DND-41 (cell line): ENCODE measurements at regions not wholly inside any gene's neighbourhood (a gene's known extent, or its start where the extent isn't known, plus 50 kb on each side); places are given as distances from the start of the nearest gene placed in this dataset.

ENCODE experiments used
- ATAC-seq: fragments of 200-7000 bp; cut with Tn5 transposase; 3 replicates; pipeline ENCODE4 v1.9.1; 2021; ENCODE audit warnings: low read depth; ENCODE audit not compliant: insufficient read depth
- DNase-seq: peaks from one replicate; pipeline ENCODE4 v3.0.0-alpha.2; 2020
- H2AFZ ChIP-seq: 2 replicates; pipeline ENCODE4 v1.6.0; 2012; ENCODE audit warnings: low read depth, low read length
- H3K27ac ChIP-seq: 2 replicates; pipeline ENCODE4 v1.5.1; 2012; ENCODE audit warnings: low read length, inconsistent platforms
- H3K27me3 ChIP-seq: fragments of 200-600 bp; sonication (generic); 2 replicates; pipeline ENCODE4 v1.6.0; 2012; ENCODE audit warnings: low read length, mild to moderate bottlenecking, inconsistent platforms; ENCODE audit not compliant: insufficient read depth, poor library complexity
- H3K36me3 ChIP-seq: 2 replicates; pipeline ENCODE4 v1.5.1; 2012; ENCODE audit warnings: low read length, inconsistent platforms; ENCODE audit not compliant: insufficient read depth
- H3K4me1 ChIP-seq: 2 replicates; pipeline ENCODE4 v1.5.1; 2012; ENCODE audit warnings: mild to moderate bottlenecking, low read length; ENCODE audit not compliant: insufficient read depth
- H3K4me2 ChIP-seq: 2 replicates; pipeline ENCODE4 v1.6.0; 2012; ENCODE audit warnings: mild to moderate bottlenecking, moderate library complexity, low read length, inconsistent platforms; ENCODE audit not compliant: insufficient read depth
- H3K4me3 ChIP-seq, 2 experiments: fragments of 200-600 bp in 1 of 2; shearing (Covaris generic) in 1 of 2; 2 replicates each; pipeline ENCODE4 v1.5.1; 2012 to 2016; ENCODE audit warnings: inconsistent platforms in 2 of 2, low read length in 2 of 2, mild to moderate bottlenecking in 2 of 2, low read depth in 1 of 2, moderate library complexity in 1 of 2
- H3K79me2 ChIP-seq: 2 replicates; pipeline ENCODE4 v1.6.0; 2012; ENCODE audit warnings: low read length, inconsistent platforms; ENCODE audit not compliant: insufficient read depth
- H3K9ac ChIP-seq: 2 replicates; pipeline ENCODE4 v1.6.0; 2012; ENCODE audit warnings: low read depth, mild to moderate bottlenecking, inconsistent platforms, low read length, moderate library complexity
- H3K9me3 ChIP-seq: 2 replicates; pipeline ENCODE4 v1.5.1; 2012; ENCODE audit warnings: low read length, moderate library complexity, mild to moderate bottlenecking, inconsistent platforms; ENCODE audit not compliant: insufficient read depth, severe bottlenecking
- H4K20me1 ChIP-seq: 2 replicates; pipeline ENCODE4 v1.6.0; 2012; ENCODE audit warnings: low read length; ENCODE audit not compliant: insufficient read depth
- EZH2 ChIP-seq: IDR thresholded peaks from 3 replicates; pipeline ENCODE4 v1.6.1; 2012; ENCODE audit warnings: borderline replicate concordance, low read depth, mild to moderate bottlenecking, moderate library complexity, low read length, inconsistent platforms; ENCODE audit not compliant: severe bottlenecking
- TF ChIP-seq, protein P1 (sequence below): IDR thresholded peaks from 2 replicates; pipeline ENCODE4 v1.5.1; 2012; ENCODE audit warnings: borderline replicate concordance, low read length, moderate library complexity, mild to moderate bottlenecking; ENCODE audit not compliant: poor library complexity, severe bottlenecking; ENCODE audit errors: extremely low read depth

DNA sequence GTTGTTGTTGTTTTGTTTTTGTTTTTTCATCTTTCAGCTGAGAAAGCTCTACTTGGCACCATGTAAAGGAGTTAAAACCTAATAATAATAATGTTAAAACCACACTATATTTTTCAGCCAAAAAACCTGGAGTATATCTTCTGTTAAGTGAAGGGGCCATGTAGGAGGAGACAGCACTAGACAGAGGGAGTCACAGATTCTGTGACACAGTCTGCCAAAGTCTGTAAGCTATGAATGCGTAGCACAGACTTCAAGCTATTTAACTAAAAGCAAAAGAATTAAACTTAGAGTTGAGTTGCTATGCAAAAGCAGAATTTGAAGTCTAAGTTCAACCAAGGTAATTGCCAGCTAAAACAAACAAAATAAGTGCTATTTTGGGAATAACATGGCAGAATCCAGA is 296.0 kb upstream of the COL8A1 start:
- H3K79me2 ChIP-seq = no peaks in the 10 kb centered on the region
- TF ChIP-seq, protein P1, sequence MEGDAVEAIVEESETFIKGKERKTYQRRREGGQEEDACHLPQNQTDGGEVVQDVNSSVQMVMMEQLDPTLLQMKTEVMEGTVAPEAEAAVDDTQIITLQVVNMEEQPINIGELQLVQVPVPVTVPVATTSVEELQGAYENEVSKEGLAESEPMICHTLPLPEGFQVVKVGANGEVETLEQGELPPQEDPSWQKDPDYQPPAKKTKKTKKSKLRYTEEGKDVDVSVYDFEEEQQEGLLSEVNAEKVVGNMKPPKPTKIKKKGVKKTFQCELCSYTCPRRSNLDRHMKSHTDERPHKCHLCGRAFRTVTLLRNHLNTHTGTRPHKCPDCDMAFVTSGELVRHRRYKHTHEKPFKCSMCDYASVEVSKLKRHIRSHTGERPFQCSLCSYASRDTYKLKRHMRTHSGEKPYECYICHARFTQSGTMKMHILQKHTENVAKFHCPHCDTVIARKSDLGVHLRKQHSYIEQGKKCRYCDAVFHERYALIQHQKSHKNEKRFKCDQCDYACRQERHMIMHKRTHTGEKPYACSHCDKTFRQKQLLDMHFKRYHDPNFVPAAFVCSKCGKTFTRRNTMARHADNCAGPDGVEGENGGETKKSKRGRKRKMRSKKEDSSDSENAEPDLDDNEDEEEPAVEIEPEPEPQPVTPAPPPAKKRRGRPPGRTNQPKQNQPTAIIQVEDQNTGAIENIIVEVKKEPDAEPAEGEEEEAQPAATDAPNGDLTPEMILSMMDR = no peak
- TF ChIP-seq EZH2 = no peak
- DNase-seq = no peak
- no peaks in the 10 kb centered on the region for H3K36me3 ChIP-seq
- H3K9me3 ChIP-seq = no peaks in the 10 kb centered on the region
- no peak overlapping the region for H3K4me2 ChIP-seq
- no peak overlapping the region for H2AFZ ChIP-seq
- H3K27me3 ChIP-seq = no peaks in the 10 kb centered on the region
- no peak overlapping the region for H3K27ac ChIP-seq
- H3K9ac ChIP-seq = no peak overlapping the region
- no peak overlapping the region for H3K4me3 ChIP-seq
- no peaks in the 10 kb centered on the region for H4K20me1 ChIP-seq
- no peaks in the 10 kb centered on the region for H3K4me1 ChIP-seq
- no peak for ATAC-seq

DNA sequence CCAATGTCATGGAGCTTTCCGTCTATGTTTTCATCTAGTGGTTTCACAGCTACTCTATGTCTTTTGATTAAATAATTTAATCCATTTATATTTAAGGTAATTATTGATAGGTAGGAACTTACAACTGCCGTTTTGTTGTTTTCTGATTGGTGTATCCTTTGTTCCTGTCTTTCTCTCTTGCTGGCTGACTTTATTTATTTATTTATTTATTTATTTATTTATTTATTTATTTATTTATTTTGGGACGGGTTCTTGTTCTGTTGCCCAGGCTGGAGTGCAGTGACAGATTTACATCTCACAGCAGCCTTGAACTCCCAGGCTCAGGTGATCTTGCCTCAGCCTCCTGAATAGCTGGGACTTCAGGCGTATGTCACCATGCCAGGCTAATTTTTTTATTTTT is 299.2 kb upstream of the COL8A1 start:
- H3K79me2 ChIP-seq = no peaks in the 10 kb centered on the region

GRCh38 chr3:99332718-99333117 is 305.7 kb upstream of the COL8A1 start:
- H3K79me2 ChIP-seq = no peaks in the 10 kb centered on the region
- H3K4me1 ChIP-seq = no peaks in the 10 kb centered on the region
- H3K27ac ChIP-seq = no peak overlapping the region
- H3K36me3 ChIP-seq = no peaks in the 10 kb centered on the region
- DNase-seq (no peak), ATAC-seq (no peak)
- no peak overlapping the region for H3K4me3 ChIP-seq
- TF ChIP-seq, protein P1 = no peak
- TF ChIP-seq EZH2 = no peak
- no peak overlapping the region for H3K9ac ChIP-seq
- no peak overlapping the region for H3K4me2 ChIP-seq
- H3K27me3 ChIP-seq = no peaks in the 10 kb centered on the region
- peak overlapping the region; percentile 5; the same call in 1 of the 2 replicates for H2AFZ ChIP-seq
- no peaks in the 10 kb centered on the region for H4K20me1 ChIP-seq
- H3K9me3 ChIP-seq = no peaks in the 10 kb centered on the region

More for the DNA sequence above, 299.2 kb upstream of the COL8A1 start:
- ATAC-seq (no peak), DNase-seq (no peak)
- Histone ChIP-seq H2AFZ (no peak overlapping the region), H3K27ac (no peak overlapping the region), H3K36me3 (no peaks in the 10 kb centered on the region), H3K4me2 (no peak overlapping the region), H4K20me1 (no peaks in the 10 kb centered on the region), H3K9me3 (no peaks in the 10 kb centered on the region), H3K4me1 (no peaks in the 10 kb centered on the region), H3K4me3 (no peak overlapping the region), H3K27me3 (no peaks in the 10 kb centered on the region), H3K9ac (no peak overlapping the region)
- no peak for TF ChIP-seq EZH2
- TF ChIP-seq, protein P1 = no peak

GRCh38 chr3:99332276-99332675 is 306.1 kb upstream of the COL8A1 start:
- no peak overlapping the region for H3K9ac ChIP-seq
- H3K36me3 ChIP-seq = no peaks in the 10 kb centered on the region
- TF ChIP-seq EZH2 = no peak
- TF ChIP-seq, protein P1 = no peak
- ATAC-seq (no peak), DNase-seq (no peak)
- no peaks in the 10 kb centered on the region for H3K4me1 ChIP-seq
- no peaks in the 10 kb centered on the region for H3K9me3 ChIP-seq
- no peak overlapping the region for H2AFZ ChIP-seq
- no peak overlapping the region for H3K4me3 ChIP-seq
- H3K4me2 ChIP-seq = no peak overlapping the region
- no peaks in the 10 kb centered on the region for H3K27me3 ChIP-seq
- no peaks in the 10 kb centered on the region for H3K79me2 ChIP-seq
- no peak overlapping the region for H3K27ac ChIP-seq
- H4K20me1 ChIP-seq = no peaks in the 10 kb centered on the region
